GM12878 (cell line): ENCODE measurements at regions not wholly inside any gene's neighbourhood (a gene's known extent, or its start where the extent isn't known, plus 50 kb on each side); places are given as distances from the start of the nearest gene placed in this dataset.

Source experiments
- ATAC-seq: fragments of 200-7000 bp; cut with Tn5 transposase; 3 replicates; pipeline ENCODE4 v1.9.1; 2020; ENCODE audit warnings: mild to moderate bottlenecking, moderate library complexity
- BruUV-seq: library from RNA; stranded (reverse); fragments of 400-500 nt; replicated peaks from 2 replicates; lab custom pipeline; 2021; lab: Mats Ljungman, UMichigan
- CTCF ChIA-PET: fragments of 300-600 bp; sonication (Branson Sonifier 250); formaldehyde crosslinking; extraction: SDS; loops from one replicate; lab custom pipeline; 2021; ENCODE audit warnings: inconsistent platforms; lab: Yijun Ruan, JAX
- POLR2A ChIA-PET: fragments of 350-600 bp; formaldehyde crosslinking; extraction: SDS; loops from one replicate; lab custom pipeline; 2021; ENCODE audit warnings: inconsistent platforms; lab: Charles Lee
- RAD21 ChIA-PET: fragments of 300-600 bp; sonication (Branson Sonifier 250); formaldehyde crosslinking; loops from one replicate; lab custom pipeline; 2023; ENCODE audit warnings: antibody characterized with exemption; ENCODE audit not compliant: unreplicated experiment; lab: Charles Lee
- SMC1A ChIA-PET: fragments of 300-600 bp; sonication (Branson Sonifier 250); formaldehyde crosslinking; loops from one replicate; lab custom pipeline; 2023; ENCODE audit not compliant: unreplicated experiment, uncharacterized antibody; lab: Charles Lee
- DNase-seq: peaks from one replicate; pipeline ENCODE4 v3.0.0-alpha.2; 2011; ENCODE audit warnings: low read depth, low spot score
- FAIRE-seq: peaks from 3 replicates; lab custom pipeline; 2011; peaks lifted over from hg19 to GRCh38; lab: Jason Lieb, UNC
- H2AFZ ChIP-seq: 2 replicates; pipeline ENCODE4 v1.6.0; 2011; ENCODE audit warnings: low read depth, low read length, control low read depth; ENCODE audit not compliant: control insufficient read depth
- H3K27ac ChIP-seq: 2 replicates; pipeline ENCODE4 v1.5.1; 2011; ENCODE audit warnings: control low read depth; ENCODE audit not compliant: control insufficient read depth, insufficient read depth
- H3K27me3 ChIP-seq, 2 experiments: replicated peaks in 1 of 2; 2 replicates each; pipeline versions ENCODE4 v1.6.0 to v1.6.1; 2011; ENCODE audit warnings: low read length in 1 of 2; ENCODE audit not compliant: control insufficient read depth in 2 of 2, insufficient read depth in 2 of 2
- H3K36me3 ChIP-seq, 2 experiments: 2 replicates each; pipeline ENCODE4 v1.5.1; 2011; ENCODE audit warnings: low read length in 1 of 2; ENCODE audit not compliant: control insufficient read depth in 2 of 2, insufficient read depth in 2 of 2
- H3K4me1 ChIP-seq: 2 replicates; pipeline ENCODE4 v1.6.1; 2011; ENCODE audit warnings: mild to moderate bottlenecking, low read length, moderate library complexity, mixed read lengths; ENCODE audit not compliant: control insufficient read depth, insufficient read depth
- H3K4me2 ChIP-seq: 2 replicates; pipeline ENCODE4 v1.6.0; 2011; ENCODE audit warnings: control low read depth; ENCODE audit not compliant: control insufficient read depth, insufficient read depth
- H3K4me3 ChIP-seq: fragments of 200-600 bp; sonication (generic); 2 replicates; pipeline ENCODE4 v1.5.1; 2016
- H3K79me2 ChIP-seq: 2 replicates; pipeline ENCODE4 v1.6.0; 2011; ENCODE audit warnings: low read length; ENCODE audit not compliant: control insufficient read depth, insufficient read depth
- H3K9ac ChIP-seq: 2 replicates; pipeline ENCODE4 v1.8.0; 2011; ENCODE audit warnings: low read length, control low read depth, mixed read lengths; ENCODE audit not compliant: control insufficient read depth, insufficient read depth
- H3K9me3 ChIP-seq: replicated peaks from 3 replicates; pipeline ENCODE4 v1.5.1; 2011; ENCODE audit warnings: mild to moderate bottlenecking, low read length; ENCODE audit not compliant: control insufficient read depth, insufficient read depth
- H4K20me1 ChIP-seq: 2 replicates; pipeline ENCODE4 v1.6.0; 2011; ENCODE audit not compliant: control insufficient read depth, insufficient read depth
- ELK1 ChIP-seq: IDR thresholded peaks from 2 replicates; pipeline ENCODE4 v1.6.1; 2012; ENCODE audit warnings: low read depth, low read length, improper control_type of control experiment
- EZH2 ChIP-seq: IDR thresholded peaks from 2 replicates; pipeline ENCODE4 v1.6.1; 2012; ENCODE audit warnings: low read depth, mild to moderate bottlenecking, control low read depth, inconsistent platforms, low read length, borderline replicate concordance; ENCODE audit not compliant: control insufficient read depth
- GATAD2B ChIP-seq: fragments of 450-650 bp; conservative IDR thresholded peaks from 2 replicates; pipeline ENCODE4 v1.6.1; 2017; ENCODE audit warnings: low read depth, mild to moderate bottlenecking, moderate library complexity
- IKZF1 ChIP-seq: fragments of 450-650 bp; conservative IDR thresholded peaks from 2 replicates; pipeline ENCODE4 v1.6.1; 2017; ENCODE audit warnings: antibody characterized with exemption, mild to moderate bottlenecking
- IKZF2 ChIP-seq, 2 experiments: fragments of 450-650 bp; IDR thresholded peaks; 2 replicates each; pipeline ENCODE4 v1.6.1; 2017; ENCODE audit warnings: mild to moderate bottlenecking in 2 of 2, moderate library complexity in 2 of 2
- MYC ChIP-seq: IDR thresholded peaks from 2 replicates; pipeline ENCODE4 v1.6.1; 2011; ENCODE audit warnings: mild to moderate bottlenecking, low read length, moderate library complexity, inconsistent platforms; ENCODE audit not compliant: insufficient read depth, insufficient replicate concordance, insufficient read length, severe bottlenecking
- NBN ChIP-seq: fragments of 450-650 bp; IDR thresholded peaks from 2 replicates; pipeline ENCODE4 v1.6.1; 2016
- TCF3 ChIP-seq: IDR thresholded peaks from 2 replicates; pipeline ENCODE4 v1.6.1; 2012; ENCODE audit warnings: low read depth, mild to moderate bottlenecking, low read length, borderline replicate concordance; ENCODE audit not compliant: insufficient read depth
- WRNIP1 ChIP-seq: IDR thresholded peaks from 2 replicates; pipeline ENCODE4 v1.6.1; 2011; ENCODE audit warnings: low read depth, low read length, improper control_type of control experiment, borderline replicate concordance
- ZBED1 ChIP-seq: IDR thresholded peaks from 2 replicates; pipeline ENCODE4 v1.6.1; 2016; ENCODE audit warnings: borderline replicate concordance
- ZSCAN29 ChIP-seq: fragments of 450-650 bp; IDR thresholded peaks from 2 replicates; pipeline ENCODE4 v1.6.1; 2017; ENCODE audit warnings: mild to moderate bottlenecking, moderate library complexity
- WGBS: methylation state at CpG from one replicate; pipeline ENCODE4 v1.1.6; 2016; ENCODE audit warnings: low lambda C conversion rate; ENCODE audit not compliant: insufficient replicate concordance, insufficient coverage; ENCODE audit errors: missing lambda C conversion rate; 5-methylcytosine and 5-hydroxymethylcytosine counted together
- in situ Hi-C: fragments of 300-500 bp; cut with MboI; formaldehyde crosslinking; loops from 9 replicates; pipeline ENCODE4 v1.14.3; 2018; ENCODE audit warnings: mixed read lengths
- intact Hi-C: fragments of 100-400 bp; cut with micrococcal nuclease; formaldehyde crosslinking; loops from one replicate; pipeline ENCODE4 v1.14.2; 2022; ENCODE audit not compliant: unreplicated experiment

GRCh38 chr5:51558682-51559081, 175.4 kb downstream of the ISL1 start:
- WGBS: 0% methylated on average over 1 of the region's 1 CpG
- Histone ChIP-seq H3K9ac (no peak overlapping the region), H3K4me1 (no peaks in the 10 kb centered on the region), H3K27me3 (no peaks in the 10 kb centered on the region), H3K4me3 (no peak overlapping the region), H3K79me2 (no peaks in the 10 kb centered on the region), H4K20me1 (no peaks in the 10 kb centered on the region), H3K27ac (no peak overlapping the region), H3K4me2 (no peak overlapping the region), H2AFZ (no peak overlapping the region), H3K9me3 (no peaks in the 10 kb centered on the region), H3K36me3 (no peaks in the 10 kb centered on the region)
- BruUV-seq: no TSS peak
- DNase-seq (no peak), ATAC-seq (no peak), FAIRE-seq (no peak)
- POLR2A ChIA-PET: no interaction called here
- TF ChIP-seq NBN (no peak), ELK1 (no peak), IKZF1 (no peak), WRNIP1 (no peak), TCF3 (no peak), GATAD2B (no peak), ZBED1 (no peak), EZH2 (no peak), MYC (no peak), ZSCAN29 (no peak), IKZF2 (IDR thresholded peaks at IDR 0.05) (no peak)
- intact Hi-C loops: no loop called here
- in situ Hi-C loops: no loop called here
- SMC1A ChIA-PET: no interaction called here
- CTCF ChIA-PET: no interaction called here
- RAD21 ChIA-PET: no interaction called here
